Keratinocyte (primary cell): ENCODE measurements at regions not wholly inside any gene's neighbourhood (a gene's known extent, or its start where the extent isn't known, plus 50 kb on each side); places are given as distances from the start of the nearest gene placed in this dataset.

ENCODE experiments used
- CTCF ChIP-seq, 3 experiments: IDR thresholded peaks in 1 of 3; conservative IDR thresholded peaks in 1 of 3; optimal IDR thresholded peaks in 1 of 3; 2 replicates in 2 of 3; 3 replicates in 1 of 3; pipeline versions ENCODE3 to v1.5.1; 2011; ENCODE audit warnings: low read length in 3 of 3, mild to moderate bottlenecking in 3 of 3, moderate library complexity in 2 of 3, control low read depth in 1 of 3, inconsistent platforms in 1 of 3; ENCODE audit not compliant: insufficient read depth in 2 of 3; ENCODE audit errors: extremely low read depth in 1 of 3
- EZH2 ChIP-seq: IDR thresholded peaks from one replicate; pipeline ENCODE4 v1.6.1; 2012; ENCODE audit warnings: inconsistent platforms, mild to moderate bottlenecking, low read length, moderate library complexity

- TF ChIP-seq CTCF (optimal IDR thresholded peaks at IDR 0.05 in 1 of 3, IDR thresholded peaks at IDR 0.05 in 1 of 3, conservative IDR thresholded peaks at IDR 0.05 in 1 of 3; ENCODE audit: extremely low read depth in 1 of 3, insufficient read depth in 2 of 3, low read length in 3 of 3) (peak; percentile 55 to 72 (median 56)), EZH2 (no peak)
Measured at GRCh38 chr5:101390151-101390908, 487.2 kb upstream of the ST8SIA4 start.
